ENCODE measurements at regions not wholly inside any gene's neighbourhood (a gene's known extent, or its start where the extent isn't known, plus 50 kb on each side); places are given as distances from the start of the nearest gene placed in this dataset.

- H3K4me3 ChIP-seq (ENCODE audit: low read length in 2 of 2) = no peak overlapping the region
- H2BK12ac ChIP-seq (ENCODE audit: low read length) = no peak overlapping the region
- no CpG with 5 or more reads among the region's 12 CpGs for WGBS, 2 donors (ENCODE audit: extremely low coverage in 2 of 2, insufficient read length in 2 of 2, insufficient replicate concordance in 1 of 2)
- no peak overlapping the region for H2BK120ac ChIP-seq (ENCODE audit: low read depth, low read length)
- no peak overlapping the region for H3K9ac ChIP-seq (ENCODE audit: low read depth, low read length, poor library complexity)
- H3K14ac ChIP-seq (ENCODE audit: low read length) = no peak overlapping the region
- no peak overlapping the region for H2BK5ac ChIP-seq (ENCODE audit: low read length)
- H4K8ac ChIP-seq (ENCODE audit: low read depth, low read length) = no peak overlapping the region
- H4K91ac ChIP-seq (ENCODE audit: low read depth, low read length, poor library complexity) = no peak overlapping the region
- H2BK15ac ChIP-seq (ENCODE audit: low read length) = no peak overlapping the region
- H3K9me3 ChIP-seq (replicated peaks in 1 of 2; ENCODE audit: control insufficient read depth in 2 of 2, insufficient read depth in 1 of 2, low read depth in 1 of 2, low read length in 2 of 2) = no peaks in the 10 kb centered on the region
- no peak overlapping the region for H3K23ac ChIP-seq (ENCODE audit: low read depth, low read length, poor library complexity)
- H2AK5ac ChIP-seq (ENCODE audit: low read depth, low read length) = no peak overlapping the region
- H2AFZ ChIP-seq (ENCODE audit: low read length) = no peak overlapping the region
- H3K4ac ChIP-seq (ENCODE audit: low read length) = no peak overlapping the region
- no peaks in the 10 kb centered on the region for H3K27me3 ChIP-seq (ENCODE audit: control insufficient read depth in 3 of 3, insufficient read depth in 3 of 3, low read depth in 1 of 3, low read length in 3 of 3)
- no peak for DNase-seq (ENCODE audit: low spot score)
- H3K4me2 ChIP-seq (ENCODE audit: insufficient read depth, low read length, poor library complexity, severe bottlenecking) = no peak overlapping the region
- peaks cover 2 to 4% of the 10 kb centered on the region in 2 donors for H3K4me1 ChIP-seq (ENCODE audit: control insufficient read depth in 2 of 2, insufficient read depth in 1 of 2, low read depth in 1 of 2, low read length in 2 of 2)
- no peak overlapping the region for H3K18ac ChIP-seq (ENCODE audit: low read length)
- H3K27ac ChIP-seq (replicated peaks; ENCODE audit: low read length) = no peak overlapping the region
- no peaks in the 10 kb centered on the region for H3K36me3 ChIP-seq (replicated peaks in 1 of 2; ENCODE audit: control insufficient read depth in 2 of 2, insufficient read depth in 2 of 2, low read length in 2 of 2)
- H3K79me1 ChIP-seq (ENCODE audit: low read depth, low read length) = no peaks in the 10 kb centered on the region
Measured at GRCh38 chr1:8096105-8097011, 70.2 kb upstream of the ERRFI1 start.

- Histone ChIP-seq H3K4me3 (ENCODE audit: low read length in 2 of 2) (no peak overlapping the region), H3K23ac (ENCODE audit: low read depth, low read length, poor library complexity) (no peak overlapping the region), H2BK12ac (ENCODE audit: low read length) (no peak overlapping the region), H2AK5ac (ENCODE audit: low read depth, low read length) (no peak overlapping the region), H4K8ac (ENCODE audit: low read depth, low read length) (no peak overlapping the region), H4K91ac (ENCODE audit: low read depth, low read length, poor library complexity) (no peak overlapping the region), H2AFZ (ENCODE audit: low read length) (no peak overlapping the region), H3K27ac (replicated peaks; ENCODE audit: low read length) (no peak overlapping the region), H3K9me3 (replicated peaks in 1 of 2; ENCODE audit: control insufficient read depth in 2 of 2, insufficient read depth in 1 of 2, low read depth in 1 of 2, low read length in 2 of 2) (no peaks in the 10 kb centered on the region), H2BK120ac (ENCODE audit: low read depth, low read length) (no peak overlapping the region), H3K36me3 (replicated peaks in 1 of 2; ENCODE audit: control insufficient read depth in 2 of 2, insufficient read depth in 2 of 2, low read length in 2 of 2) (no peaks in the 10 kb centered on the region), H3K4ac (ENCODE audit: low read length) (no peak overlapping the region), H3K18ac (ENCODE audit: low read length) (no peak overlapping the region), H3K14ac (ENCODE audit: low read length) (no peak overlapping the region), H3K9ac (ENCODE audit: low read depth, low read length, poor library complexity) (no peak overlapping the region), H3K4me1 (ENCODE audit: control insufficient read depth in 2 of 2, insufficient read depth in 1 of 2, low read depth in 1 of 2, low read length in 2 of 2) (peaks cover 2 to 4% of the 10 kb centered on the region in 2 donors), H3K27me3 (ENCODE audit: control insufficient read depth in 3 of 3, insufficient read depth in 3 of 3, low read depth in 1 of 3, low read length in 3 of 3) (no peaks in the 10 kb centered on the region), H2BK15ac (ENCODE audit: low read length) (no peak overlapping the region), H3K79me1 (ENCODE audit: low read depth, low read length) (no peaks in the 10 kb centered on the region), H2BK5ac (ENCODE audit: low read length) (no peak overlapping the region), H3K4me2 (ENCODE audit: insufficient read depth, low read length, poor library complexity, severe bottlenecking) (no peak overlapping the region)
- DNase-seq (ENCODE audit: low spot score) = no peak
- no CpG with 5 or more reads among the region's 5 CpGs for WGBS, 2 donors (ENCODE audit: extremely low coverage in 2 of 2, insufficient read length in 2 of 2, insufficient replicate concordance in 1 of 2)
Measured at GRCh38 chr1:8095584-8095983, 69.5 kb upstream of the ERRFI1 start.

- Histone ChIP-seq H3K79me1 (ENCODE audit: low read depth, low read length) (no peaks in the 10 kb centered on the region), H3K9me3 (replicated peaks in 1 of 2; ENCODE audit: control insufficient read depth in 2 of 2, insufficient read depth in 1 of 2, low read depth in 1 of 2, low read length in 2 of 2) (no peaks in the 10 kb centered on the region), H2BK15ac (ENCODE audit: low read length) (no peak overlapping the region), H3K4me1 (ENCODE audit: control insufficient read depth in 2 of 2, insufficient read depth in 1 of 2, low read depth in 1 of 2, low read length in 2 of 2) (peaks cover 2 to 4% of the 10 kb centered on the region in 2 donors), H2BK120ac (ENCODE audit: low read depth, low read length) (no peak overlapping the region), H3K4ac (ENCODE audit: low read length) (no peak overlapping the region), H3K9ac (ENCODE audit: low read depth, low read length, poor library complexity) (no peak overlapping the region), H2AFZ (ENCODE audit: low read length) (no peak overlapping the region), H2BK12ac (ENCODE audit: low read length) (no peak overlapping the region), H3K14ac (ENCODE audit: low read length) (no peak overlapping the region), H3K27me3 (ENCODE audit: control insufficient read depth in 3 of 3, insufficient read depth in 3 of 3, low read depth in 1 of 3, low read length in 3 of 3) (peaks cover 0 to 2% (median 0%) of the 10 kb centered on the region in 3 experiments), H3K18ac (ENCODE audit: low read length) (no peak overlapping the region), H3K4me3 (ENCODE audit: low read length in 2 of 2) (no peak overlapping the region), H2BK5ac (ENCODE audit: low read length) (no peak overlapping the region), H2AK5ac (ENCODE audit: low read depth, low read length) (no peak overlapping the region), H3K23ac (ENCODE audit: low read depth, low read length, poor library complexity) (no peak overlapping the region), H4K8ac (ENCODE audit: low read depth, low read length) (no peak overlapping the region), H3K27ac (replicated peaks; ENCODE audit: low read length) (no peak overlapping the region), H3K4me2 (ENCODE audit: insufficient read depth, low read length, poor library complexity, severe bottlenecking) (no peak overlapping the region), H4K91ac (ENCODE audit: low read depth, low read length, poor library complexity) (no peak overlapping the region), H3K36me3 (replicated peaks in 1 of 2; ENCODE audit: control insufficient read depth in 2 of 2, insufficient read depth in 2 of 2, low read length in 2 of 2) (no peaks in the 10 kb centered on the region)
- DNase-seq (ENCODE audit: low spot score) = no peak
- WGBS, 2 donors (ENCODE audit: extremely low coverage in 2 of 2, insufficient read length in 2 of 2, insufficient replicate concordance in 1 of 2) = no CpG with 5 or more reads among the region's 18 CpGs
Measured at GRCh38 chr1:8094481-8095241, 68.6 kb upstream of the ERRFI1 start.

Measured in neuronal stem cell (in vitro differentiated cells).